K562 (cell line): ENCODE measurements at regions not wholly inside any gene's neighbourhood (a gene's known extent, or its start where the extent isn't known, plus 50 kb on each side); places are given as distances from the start of the nearest gene placed in this dataset.

Experiments used
- ATF7 ChIP-seq: fragments of 450-650 bp; IDR thresholded peaks from 2 replicates; pipeline ENCODE4 v1.7.1; 2014; ENCODE audit warnings: mild to moderate bottlenecking, moderate library complexity
- BHLHE40 ChIP-seq: IDR thresholded peaks from 2 replicates; pipeline ENCODE4 v1.6.1; 2011; ENCODE audit warnings: low read length, improper control_type of control experiment
- CCNT2 ChIP-seq: IDR thresholded peaks from 2 replicates; pipeline ENCODE4 v1.6.1; 2011; ENCODE audit warnings: borderline replicate concordance, low read depth, mild to moderate bottlenecking, moderate library complexity, mixed read lengths, low read length; ENCODE audit not compliant: insufficient read length; ENCODE audit errors: extremely low read depth
- DPF2 ChIP-seq: fragments of 450-650 bp; IDR thresholded peaks from 2 replicates; pipeline ENCODE4 v1.6.1; 2016
- FOXM1 ChIP-seq, 2 experiments: fragments of 450-650 bp in 1 of 2; sonication (generic) in 1 of 2; formaldehyde crosslinking in 1 of 2; IDR thresholded peaks; 2 replicates each; pipeline versions ENCODE4 v1.6.1 to v1.9.0; 2017 to 2022; ENCODE audit warnings: low read depth in 2 of 2, mild to moderate bottlenecking in 2 of 2, missing genetic modification reagents in 1 of 2, moderate library complexity in 1 of 2
- FOXP1 ChIP-seq: sonication (generic); formaldehyde crosslinking; IDR thresholded peaks from 2 replicates; pipeline ENCODE4 v1.8.0; 2022; ENCODE audit warnings: mild to moderate bottlenecking, missing genetic modification reagents
- GTF2A2 ChIP-seq: IDR thresholded peaks from 2 replicates; pipeline ENCODE4 v1.6.1; 2016; ENCODE audit warnings: mild to moderate bottlenecking, missing genetic modification characterization, missing compliant biosample characterization
- MCM7 ChIP-seq, 2 experiments: fragments of 450-650 bp; IDR thresholded peaks; 2 replicates each; pipeline ENCODE4 v1.6.1; 2016 to 2018
- MTA1 ChIP-seq: fragments of 450-650 bp; IDR thresholded peaks from 2 replicates; pipeline ENCODE4 v1.6.1; 2017; ENCODE audit warnings: borderline replicate concordance
- NFIC ChIP-seq: fragments of 450-650 bp; IDR thresholded peaks from 2 replicates; pipeline ENCODE4 v1.6.1; 2017; ENCODE audit warnings: mild to moderate bottlenecking, inconsistent platforms
- NRF1 ChIP-seq, 2 experiments: fragments of 450-650 bp; IDR thresholded peaks in 1 of 2; conservative IDR thresholded peaks in 1 of 2; 2 replicates each; pipeline ENCODE4 v1.6.1; 2014; ENCODE audit warnings: mild to moderate bottlenecking in 2 of 2
- POU5F1 ChIP-seq: fragments of 150-350 bp; IDR thresholded peaks from 2 replicates; pipeline ENCODE4 v1.6.1; 2014; ENCODE audit warnings: borderline replicate concordance, low read length, low read depth, mild to moderate bottlenecking; ENCODE audit not compliant: partially characterized antibody
- RFX1 ChIP-seq: fragments of 450-650 bp; IDR thresholded peaks from 2 replicates; pipeline ENCODE4 v1.6.1; 2016; ENCODE audit warnings: mild to moderate bottlenecking, moderate library complexity
- SMAD3 ChIP-seq: fragments of 450-650 bp; formaldehyde crosslinking; conservative IDR thresholded peaks from 2 replicates; pipeline ENCODE4 v1.4.0; 2020; ENCODE audit warnings: mild to moderate bottlenecking
- STAT6 ChIP-seq: sonication (generic); formaldehyde crosslinking; IDR thresholded peaks from 2 replicates; pipeline ENCODE4 v1.8.1; 2023; ENCODE audit warnings: mild to moderate bottlenecking, missing genetic modification reagents
- U2AF2 ChIP-seq: fragments of 200-400 bp; formaldehyde crosslinking; optimal IDR thresholded peaks from 2 replicates; pipeline ENCODE3; 2017; ENCODE audit warnings: low read depth, mild to moderate bottlenecking, low read length
- ZNF253 ChIP-seq: fragments of 250-450 bp; sonication (Bioruptor Pico); conservative IDR thresholded peaks from 2 replicates; pipeline ENCODE4 v1.6.1; 2021; ENCODE audit warnings: mild to moderate bottlenecking
- TF ChIP-seq, protein P1 (sequence below), 2 experiments: fragments of 450-650 bp; IDR thresholded peaks; 2 replicates each; pipeline ENCODE4 v1.6.1; 2016
- TF ChIP-seq, protein P2 (sequence below): sonication (generic); IDR thresholded peaks from 2 replicates; pipeline ENCODE4 v1.6.1; 2016

DNA sequence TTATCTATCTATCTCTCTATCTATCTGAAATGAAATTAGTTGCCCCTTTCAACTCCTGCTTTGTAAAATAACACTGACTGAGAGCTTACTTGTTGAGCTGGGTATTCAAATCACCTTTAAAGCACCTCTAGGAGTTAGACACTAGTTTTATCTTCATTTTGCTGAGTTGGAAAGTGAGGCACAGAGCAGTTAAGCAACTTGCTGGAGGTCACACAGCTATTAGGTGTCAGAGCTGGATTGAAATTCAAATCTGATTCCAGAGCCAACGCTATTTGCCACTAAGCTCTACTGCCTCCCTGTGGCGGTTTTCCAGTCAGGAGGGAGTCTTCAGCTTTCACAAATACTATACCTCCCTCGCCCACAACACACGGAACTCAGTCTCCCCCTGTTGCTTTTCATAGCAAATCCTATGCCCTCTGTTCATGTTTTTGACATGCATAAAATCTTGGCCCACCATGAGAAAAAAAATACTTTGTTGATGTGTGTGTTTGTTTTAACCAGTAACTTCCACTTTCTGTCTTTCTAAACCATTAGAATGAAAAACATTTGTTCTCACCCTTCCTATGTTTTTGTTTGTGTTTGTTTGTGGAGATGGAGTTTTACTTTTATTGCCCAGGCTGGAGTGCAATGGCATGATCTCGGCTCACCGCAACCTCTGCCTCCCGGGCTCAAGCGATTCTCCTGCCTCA is 74.8 kb upstream of the SMURF2 start (continued):
- TF ChIP-seq U2AF2 (no peak), ATF7 (peak; percentile 19; the same call in 1 of the 2 replicates), MCM7 (IDR thresholded peaks at IDR 0.05) (no peak), SMAD3 (CRISPR knock-in tag) (no peak), ZNF253 (CRISPR knock-in tag) (no peak), NRF1 (conservative IDR thresholded peaks at IDR 0.05 in 1 of 2, IDR thresholded peaks at IDR 0.05 in 1 of 2) (no peak), GTF2A2 (no peak), DPF2 (no peak), STAT6 (CRISPR knock-in tag) (no peak), MTA1 (no peak), CCNT2 (no peak), NFIC (no peak), RFX1 (no peak), BHLHE40 (no peak; the same call in 1 of the 2 replicates), FOXP1 (CRISPR knock-in tag) (no peak), FOXM1 (IDR thresholded peaks at IDR 0.05; ENCODE audit: low read depth) (peak; percentile 44; the same call in 1 of the 2 replicates), FOXM1 (CRISPR knock-in tag; IDR thresholded peaks at IDR 0.05; ENCODE audit: low read depth) (no peak), POU5F1 (no peak)
- TF ChIP-seq, protein P1, sequence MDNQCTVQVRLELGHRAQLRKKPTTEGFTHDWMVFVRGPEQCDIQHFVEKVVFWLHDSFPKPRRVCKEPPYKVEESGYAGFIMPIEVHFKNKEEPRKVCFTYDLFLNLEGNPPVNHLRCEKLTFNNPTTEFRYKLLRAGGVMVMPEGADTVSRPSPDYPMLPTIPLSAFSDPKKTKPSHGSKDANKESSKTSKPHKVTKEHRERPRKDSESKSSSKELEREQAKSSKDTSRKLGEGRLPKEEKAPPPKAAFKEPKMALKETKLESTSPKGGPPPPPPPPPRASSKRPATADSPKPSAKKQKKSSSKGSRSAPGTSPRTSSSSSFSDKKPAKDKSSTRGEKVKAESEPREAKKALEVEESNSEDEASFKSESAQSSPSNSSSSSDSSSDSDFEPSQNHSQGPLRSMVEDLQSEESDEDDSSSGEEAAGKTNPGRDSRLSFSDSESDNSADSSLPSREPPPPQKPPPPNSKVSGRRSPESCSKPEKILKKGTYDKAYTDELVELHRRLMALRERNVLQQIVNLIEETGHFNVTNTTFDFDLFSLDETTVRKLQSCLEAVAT (IDR thresholded peaks at IDR 0.05), result no peak
- TF ChIP-seq, protein P2, sequence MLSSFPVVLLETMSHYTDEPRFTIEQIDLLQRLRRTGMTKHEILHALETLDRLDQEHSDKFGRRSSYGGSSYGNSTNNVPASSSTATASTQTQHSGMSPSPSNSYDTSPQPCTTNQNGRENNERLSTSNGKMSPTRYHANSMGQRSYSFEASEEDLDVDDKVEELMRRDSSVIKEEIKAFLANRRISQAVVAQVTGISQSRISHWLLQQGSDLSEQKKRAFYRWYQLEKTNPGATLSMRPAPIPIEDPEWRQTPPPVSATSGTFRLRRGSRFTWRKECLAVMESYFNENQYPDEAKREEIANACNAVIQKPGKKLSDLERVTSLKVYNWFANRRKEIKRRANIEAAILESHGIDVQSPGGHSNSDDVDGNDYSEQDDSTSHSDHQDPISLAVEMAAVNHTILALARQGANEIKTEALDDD, result no peak
